ENCODE measurements at regions not wholly inside any gene's neighbourhood (a gene's known extent, or its start where the extent isn't known, plus 50 kb on each side); places are given as distances from the start of the nearest gene placed in this dataset.

DNA sequence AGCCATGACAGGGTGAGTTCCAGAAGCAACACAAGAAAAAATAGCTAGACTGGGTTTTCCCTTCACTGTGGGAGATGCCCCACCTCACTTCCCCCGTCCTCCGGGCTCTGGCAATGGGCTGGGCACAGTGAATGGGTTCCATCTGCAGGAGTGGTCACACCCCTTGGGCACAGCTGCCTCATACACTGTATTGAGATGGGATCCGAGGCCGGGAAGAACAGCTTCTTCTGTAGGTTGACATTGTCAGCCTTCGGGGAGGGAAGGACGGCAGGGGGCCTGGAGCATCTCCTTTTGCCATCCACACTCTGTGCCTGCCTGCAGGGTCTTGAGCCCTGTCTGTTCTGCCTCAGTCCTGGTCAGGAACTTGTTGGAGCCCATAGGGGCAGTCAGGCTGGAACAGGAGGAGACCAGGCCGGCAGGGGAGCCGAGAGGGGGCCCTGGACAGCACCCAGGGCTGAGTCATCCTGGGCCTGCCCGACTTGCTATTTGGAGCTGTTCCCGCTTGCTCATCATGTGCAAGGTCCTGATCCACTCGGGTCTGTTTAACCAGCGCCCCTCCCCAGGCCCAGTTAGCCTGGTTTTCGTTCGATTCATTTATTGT, 286.7 kb downstream of the SEC14L1 start:
- no peak for TF ChIP-seq EZH2 (IDR thresholded peaks at IDR 0.05; ENCODE audit: low read length, missing control alignments)
- TF ChIP-seq, protein P1, sequence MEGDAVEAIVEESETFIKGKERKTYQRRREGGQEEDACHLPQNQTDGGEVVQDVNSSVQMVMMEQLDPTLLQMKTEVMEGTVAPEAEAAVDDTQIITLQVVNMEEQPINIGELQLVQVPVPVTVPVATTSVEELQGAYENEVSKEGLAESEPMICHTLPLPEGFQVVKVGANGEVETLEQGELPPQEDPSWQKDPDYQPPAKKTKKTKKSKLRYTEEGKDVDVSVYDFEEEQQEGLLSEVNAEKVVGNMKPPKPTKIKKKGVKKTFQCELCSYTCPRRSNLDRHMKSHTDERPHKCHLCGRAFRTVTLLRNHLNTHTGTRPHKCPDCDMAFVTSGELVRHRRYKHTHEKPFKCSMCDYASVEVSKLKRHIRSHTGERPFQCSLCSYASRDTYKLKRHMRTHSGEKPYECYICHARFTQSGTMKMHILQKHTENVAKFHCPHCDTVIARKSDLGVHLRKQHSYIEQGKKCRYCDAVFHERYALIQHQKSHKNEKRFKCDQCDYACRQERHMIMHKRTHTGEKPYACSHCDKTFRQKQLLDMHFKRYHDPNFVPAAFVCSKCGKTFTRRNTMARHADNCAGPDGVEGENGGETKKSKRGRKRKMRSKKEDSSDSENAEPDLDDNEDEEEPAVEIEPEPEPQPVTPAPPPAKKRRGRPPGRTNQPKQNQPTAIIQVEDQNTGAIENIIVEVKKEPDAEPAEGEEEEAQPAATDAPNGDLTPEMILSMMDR (conservative IDR thresholded peaks at IDR 0.05 in 1 of 2, IDR thresholded peaks at IDR 0.05 in 1 of 2; ENCODE audit: low read depth in 1 of 2, low read length in 2 of 2): peak in 1 of 2 donors; percentile 6
- Histone ChIP-seq H3K4me1 (ENCODE audit: control insufficient read depth, extremely low read depth, insufficient read depth, low read length) (peaks cover 67% of the 10 kb centered on the region), H3K79me2 (ENCODE audit: control insufficient read depth, insufficient read depth, low read length) (peaks cover 74% of the 10 kb centered on the region), H3K4me2 (ENCODE audit: extremely low read depth, insufficient read depth, low read length) (peak overlapping the region; percentile 65), H3K9ac (ENCODE audit: insufficient read depth, low read length) (no peak overlapping the region), H3K36me3 (ENCODE audit: control insufficient read depth, insufficient read depth, low read length) (peaks cover 2% of the 10 kb centered on the region), H2AFZ (ENCODE audit: low read length) (no peak overlapping the region), H3K27ac (ENCODE audit: insufficient read depth, low read length) (peak overlapping the region; percentile 96), H3K27me3 (ENCODE audit: control insufficient read depth, insufficient read depth, low read length) (no peaks in the 10 kb centered on the region), H3K9me3 (ENCODE audit: control insufficient read depth, insufficient read depth, low read depth, low read length) (no peaks in the 10 kb centered on the region), H3K4me3 (replicated peaks in 1 of 4; ENCODE audit: control extremely low read depth in 1 of 4, insufficient read depth in 1 of 4, low read depth in 3 of 4, low read length in 4 of 4) (no peak overlapping the region), H4K20me1 (ENCODE audit: control insufficient read depth, extremely low read depth, insufficient read depth, low read length) (no peaks in the 10 kb centered on the region)
- peak; percentile 85 to 90 for DNase-seq (ENCODE audit: low read depth in 2 of 2)

DNA sequence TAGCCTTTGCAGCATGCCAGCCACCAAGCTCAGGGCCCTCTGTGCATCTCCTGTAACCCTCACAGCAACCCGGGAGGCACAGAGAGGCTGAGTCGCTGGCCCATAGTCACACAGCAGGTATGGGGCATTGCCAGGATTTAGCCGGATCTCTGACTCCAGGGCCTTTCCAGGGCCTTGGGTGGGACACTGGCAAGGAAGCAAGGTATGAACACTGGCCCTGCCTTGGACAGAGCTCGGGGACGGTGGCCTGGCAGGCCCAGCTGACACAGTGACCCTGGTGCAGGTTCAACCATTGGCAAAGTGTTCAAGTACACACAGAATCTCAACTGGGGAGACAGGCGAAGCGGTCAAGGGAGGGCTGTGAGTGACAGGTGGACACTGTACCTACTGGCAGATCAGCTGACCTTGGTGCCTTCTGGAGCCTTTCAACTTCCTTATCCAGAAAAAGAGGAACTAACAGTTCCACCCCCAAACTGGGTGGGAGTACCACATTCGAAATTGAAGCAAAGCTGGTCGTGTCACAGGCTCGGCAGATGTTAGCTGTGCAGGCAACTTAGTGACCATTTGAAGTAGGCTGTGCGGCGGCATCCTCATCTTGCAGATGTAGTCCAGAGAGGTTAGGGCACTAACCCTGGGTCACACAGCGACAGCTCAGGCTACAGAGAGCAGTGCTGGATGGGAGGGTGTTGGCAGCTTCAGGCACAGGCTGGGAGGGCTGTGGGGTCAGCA, 287.4 kb downstream of the SEC14L1 start:
- Histone ChIP-seq H3K4me1 (ENCODE audit: control insufficient read depth, extremely low read depth, insufficient read depth, low read length) (peaks cover 67% of the 10 kb centered on the region), H3K9me3 (ENCODE audit: control insufficient read depth, insufficient read depth, low read depth, low read length) (no peaks in the 10 kb centered on the region), H3K27ac (ENCODE audit: insufficient read depth, low read length) (peak overlapping the region; percentile 96), H3K27me3 (ENCODE audit: control insufficient read depth, insufficient read depth, low read length) (no peaks in the 10 kb centered on the region), H4K20me1 (ENCODE audit: control insufficient read depth, extremely low read depth, insufficient read depth, low read length) (no peaks in the 10 kb centered on the region), H3K79me2 (ENCODE audit: control insufficient read depth, insufficient read depth, low read length) (peaks cover 77% of the 10 kb centered on the region), H3K4me3 (replicated peaks in 1 of 4; ENCODE audit: control extremely low read depth in 1 of 4, insufficient read depth in 1 of 4, low read depth in 3 of 4, low read length in 4 of 4) (no peak overlapping the region), H2AFZ (ENCODE audit: low read length) (no peak overlapping the region), H3K4me2 (ENCODE audit: extremely low read depth, insufficient read depth, low read length) (peak overlapping the region; percentile 65), H3K36me3 (ENCODE audit: control insufficient read depth, insufficient read depth, low read length) (peaks cover 2% of the 10 kb centered on the region), H3K9ac (ENCODE audit: insufficient read depth, low read length) (no peak overlapping the region)
- TF ChIP-seq, protein P1 (conservative IDR thresholded peaks at IDR 0.05 in 1 of 2, IDR thresholded peaks at IDR 0.05 in 1 of 2; ENCODE audit: low read depth in 1 of 2, low read length in 2 of 2): no peak
- no peak for TF ChIP-seq EZH2 (IDR thresholded peaks at IDR 0.05; ENCODE audit: low read length, missing control alignments)
- no peak for DNase-seq (ENCODE audit: low read depth in 2 of 2)

DNA sequence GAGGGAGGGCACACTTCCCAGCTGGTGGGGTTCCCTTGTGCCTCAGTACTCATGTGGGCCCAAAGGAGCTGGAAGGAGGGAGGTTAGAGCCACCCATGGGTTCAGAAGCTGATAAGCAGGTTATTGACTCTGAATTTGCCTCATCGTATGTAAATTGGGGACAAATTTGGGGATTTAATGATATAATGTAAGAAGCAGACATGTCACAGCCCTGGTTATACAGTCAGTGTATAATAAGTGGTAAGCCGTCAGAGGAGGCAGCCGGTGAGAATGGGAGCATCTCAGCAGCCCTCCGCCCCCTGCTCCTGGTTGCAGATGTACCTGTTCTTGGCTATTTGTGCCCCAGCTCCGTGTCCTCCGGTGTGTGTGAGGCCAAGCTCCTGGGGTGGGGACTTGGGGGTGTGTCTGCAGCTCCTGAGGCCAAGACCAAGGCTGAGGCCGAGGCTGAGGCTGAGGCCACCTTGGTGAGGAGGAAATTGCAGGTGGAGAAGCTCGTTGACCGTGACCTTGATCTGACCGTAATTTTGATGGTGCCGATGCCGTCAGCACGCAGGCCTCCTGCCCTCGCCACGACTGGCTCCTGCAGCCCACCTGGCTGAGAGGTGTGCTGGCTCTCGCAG, 288.1 kb downstream of the SEC14L1 start:
- H3K4me1 ChIP-seq (ENCODE audit: control insufficient read depth, extremely low read depth, insufficient read depth, low read length): peaks cover 71% of the 10 kb centered on the region
- no peaks in the 10 kb centered on the region for H4K20me1 ChIP-seq (ENCODE audit: control insufficient read depth, extremely low read depth, insufficient read depth, low read length)
- H3K9ac ChIP-seq (ENCODE audit: insufficient read depth, low read length): no peak overlapping the region
- DNase-seq (ENCODE audit: low read depth in 2 of 2): no peak
- H3K4me3 ChIP-seq (replicated peaks in 1 of 4; ENCODE audit: control extremely low read depth in 1 of 4, insufficient read depth in 1 of 4, low read depth in 3 of 4, low read length in 4 of 4): no peak overlapping the region
- no peaks in the 10 kb centered on the region for H3K27me3 ChIP-seq (ENCODE audit: control insufficient read depth, insufficient read depth, low read length)
- no peak overlapping the region for H3K4me2 ChIP-seq (ENCODE audit: extremely low read depth, insufficient read depth, low read length)
- H3K27ac ChIP-seq (ENCODE audit: insufficient read depth, low read length): peak overlapping the region; percentile 96
- H3K9me3 ChIP-seq (ENCODE audit: control insufficient read depth, insufficient read depth, low read depth, low read length): no peaks in the 10 kb centered on the region
- TF ChIP-seq, protein P1 (conservative IDR thresholded peaks at IDR 0.05 in 1 of 2, IDR thresholded peaks at IDR 0.05 in 1 of 2; ENCODE audit: low read depth in 1 of 2, low read length in 2 of 2): no peak
- no peak for TF ChIP-seq EZH2 (IDR thresholded peaks at IDR 0.05; ENCODE audit: low read length, missing control alignments)
- H3K36me3 ChIP-seq (ENCODE audit: control insufficient read depth, insufficient read depth, low read length): peaks cover 2% of the 10 kb centered on the region
- no peak overlapping the region for H2AFZ ChIP-seq (ENCODE audit: low read length)
- peaks cover 83% of the 10 kb centered on the region for H3K79me2 ChIP-seq (ENCODE audit: control insufficient read depth, insufficient read depth, low read length)
